ENCODE measurements at regions not wholly inside any gene's neighbourhood (a gene's known extent, or its start where the extent isn't known, plus 50 kb on each side); places are given as distances from the start of the nearest gene placed in this dataset.
"Not testable (repeated sequence)": the region's sequence is repeated elsewhere in the genome, so short reads cannot be mapped to it uniquely, and the experiment has no call there.

- DNase-seq (ENCODE audit: low read depth in 2 of 2), result no peak
Observed at GRCh38 chr6:2611092-2611491, 139.6 kb downstream of the MYLK4 start.

DNA sequence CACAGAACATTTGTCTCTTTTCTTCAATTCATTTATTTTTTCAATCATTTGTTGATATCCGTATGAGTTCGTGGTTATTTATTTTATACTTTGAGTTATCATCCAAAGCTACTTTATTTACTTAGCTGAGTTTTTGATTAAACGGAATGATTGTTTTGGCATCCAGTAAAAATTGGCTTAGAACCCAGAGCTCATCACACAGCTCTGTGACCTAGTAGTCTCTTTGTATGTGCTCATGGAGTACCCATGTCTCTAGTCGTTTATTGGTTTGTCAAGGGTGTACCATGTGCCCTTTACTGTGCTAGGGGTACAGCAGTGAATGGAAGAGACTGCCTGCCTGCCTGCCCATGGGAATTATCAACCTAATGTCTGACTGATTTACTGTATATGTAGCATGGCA, 142.2 kb downstream of the MYLK4 start:
- no peak for DNase-seq (ENCODE audit: low read depth in 2 of 2)

- DNase-seq (ENCODE audit: low read depth in 2 of 2), result no peak
Observed at GRCh38 chr6:2600363-2600762, 150.4 kb downstream of the MYLK4 start.

DNA sequence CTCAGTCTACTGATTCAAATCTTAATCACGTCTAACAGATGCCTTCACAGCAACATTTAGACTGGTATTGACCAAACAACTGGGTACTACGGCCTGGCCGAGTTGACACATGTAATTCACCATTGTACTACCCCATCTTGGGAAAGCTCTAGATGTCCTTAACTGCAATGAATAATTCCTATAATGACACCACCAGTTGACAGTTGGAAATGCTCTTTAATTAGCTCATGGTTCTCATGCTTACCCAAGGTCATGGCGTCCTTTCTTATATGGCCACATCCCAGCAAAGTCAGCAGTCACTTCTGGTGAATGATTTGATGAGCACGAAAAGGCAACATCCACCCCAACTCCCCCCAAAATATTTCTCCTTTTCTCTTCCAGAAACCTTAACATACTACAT, 150.9 kb downstream of the MYLK4 start:
- DNase-seq (ENCODE audit: low read depth in 2 of 2), result no peak

DNA sequence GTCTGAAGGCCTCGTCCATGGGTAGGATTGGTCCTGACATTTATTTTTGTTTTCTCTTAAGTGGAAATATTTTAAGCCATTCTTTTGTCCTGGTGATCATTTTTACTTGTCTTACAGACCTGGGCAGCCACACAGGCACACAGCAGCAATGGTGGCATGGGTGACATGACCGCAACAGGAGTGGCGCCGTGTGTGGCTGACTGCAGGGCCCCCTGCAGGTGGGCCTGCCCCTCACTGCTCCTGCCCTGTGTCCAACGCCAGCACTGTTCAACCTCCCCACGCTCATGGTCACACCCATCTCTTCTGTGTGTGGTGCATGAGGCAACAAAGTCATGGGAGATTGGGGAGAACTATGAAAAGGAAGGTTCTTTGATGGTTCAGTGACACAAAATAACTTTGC, 151.9 kb downstream of the MYLK4 start:
- no peak for DNase-seq (ENCODE audit: low read depth in 2 of 2)

DNA sequence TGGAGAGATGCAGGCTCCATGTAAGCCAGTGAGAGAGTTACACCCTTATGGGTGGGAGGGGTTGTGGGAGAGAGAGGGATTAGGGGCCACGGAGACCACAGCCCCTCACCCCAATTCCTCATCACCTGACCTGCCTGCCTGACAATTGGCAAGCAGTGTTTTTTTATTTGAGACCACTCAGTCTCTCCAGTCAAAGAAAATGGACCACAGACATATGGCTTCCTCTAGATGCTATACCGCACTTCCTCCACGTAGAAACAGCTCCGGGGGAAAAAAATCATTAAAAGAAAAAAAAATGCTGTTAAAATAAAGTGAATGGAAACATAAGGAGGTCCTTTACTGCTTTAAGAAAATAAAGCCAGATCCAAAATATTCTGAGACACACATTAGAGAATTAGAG, 152.7 kb downstream of the MYLK4 start:
- DNase-seq (ENCODE audit: low read depth in 2 of 2), result no peak

DNA sequence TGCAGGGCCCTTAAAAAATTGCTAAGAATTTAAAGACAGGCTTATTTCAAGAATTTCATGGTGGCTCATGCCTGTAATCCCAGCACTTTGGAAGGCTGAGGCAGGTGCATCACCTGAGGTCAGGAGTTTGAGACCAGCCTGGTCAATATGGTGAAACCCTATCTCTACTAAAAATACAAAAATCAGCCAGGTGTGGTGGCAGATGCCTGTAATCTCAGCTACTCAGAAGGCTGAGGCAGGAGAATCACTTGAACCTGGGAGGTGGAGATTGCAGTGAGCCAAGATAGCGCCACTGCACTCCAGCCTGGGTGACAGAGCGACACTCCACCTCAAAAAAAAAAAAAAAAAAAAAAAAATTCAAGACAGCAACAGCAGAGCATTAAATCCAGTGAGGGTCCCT, 153.3 kb downstream of the MYLK4 start:
- not testable (repeated sequence) for DNase-seq (ENCODE audit: low read depth in 2 of 2)

GRCh38 chr6:2596222-2596621, 154.5 kb downstream of the MYLK4 start:
- DNase-seq (ENCODE audit: low read depth in 2 of 2), result no peak

DNA sequence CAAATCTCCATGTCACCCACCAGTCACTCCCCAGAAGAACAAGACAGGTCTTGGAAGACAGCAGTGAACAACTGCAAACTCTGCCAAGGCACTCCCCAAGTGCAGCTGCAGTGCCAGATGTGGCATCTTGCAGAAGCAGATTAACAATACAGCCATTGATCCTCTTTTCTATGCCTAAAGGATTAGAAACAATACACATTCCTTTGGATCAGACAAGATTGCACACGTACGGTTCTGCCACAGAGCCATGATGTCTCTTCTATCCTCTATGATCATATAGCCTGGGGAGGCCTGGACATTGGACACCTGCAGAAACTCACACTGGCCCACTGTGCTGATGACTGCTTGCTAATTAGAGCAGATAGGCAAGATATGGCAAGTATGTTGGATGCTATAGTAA, 155.9 kb downstream of the MYLK4 start:
- no peak for DNase-seq (ENCODE audit: low read depth in 2 of 2)

GRCh38 chr6:2593167-2593566, 157.6 kb downstream of the MYLK4 start:
- DNase-seq (ENCODE audit: low read depth in 2 of 2), result no peak

DNA sequence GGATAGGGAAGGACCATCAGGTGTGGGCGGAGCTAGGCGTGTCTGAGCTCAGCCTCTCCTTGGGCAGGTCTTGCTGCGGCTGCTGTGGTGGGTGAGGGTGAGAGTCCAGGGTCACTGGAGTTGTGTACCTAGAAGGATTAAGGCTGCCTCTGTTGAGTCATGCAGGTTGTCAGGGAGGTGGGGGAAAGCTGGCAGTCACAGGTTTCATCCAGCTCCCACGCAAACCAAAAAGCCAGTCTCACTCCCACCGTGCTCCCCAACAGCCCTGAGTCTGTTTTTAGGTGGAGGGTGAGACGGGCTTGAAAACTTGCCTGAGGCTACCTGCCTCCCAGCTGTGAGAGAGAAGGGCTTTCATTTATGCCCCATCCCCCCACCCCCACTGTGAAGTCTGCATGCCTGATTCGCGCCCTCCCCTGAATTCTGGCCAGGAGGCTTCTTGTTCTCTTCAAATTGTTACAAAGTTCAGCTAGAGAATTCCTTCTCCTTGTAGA, 161.5 kb downstream of the MYLK4 start:
- DNase-seq (ENCODE audit: low read depth in 2 of 2), result no peak

- DNase-seq (ENCODE audit: low read depth in 2 of 2), result no peak
Observed at GRCh38 chr6:2583459-2583858, 167.3 kb downstream of the MYLK4 start.

DNA sequence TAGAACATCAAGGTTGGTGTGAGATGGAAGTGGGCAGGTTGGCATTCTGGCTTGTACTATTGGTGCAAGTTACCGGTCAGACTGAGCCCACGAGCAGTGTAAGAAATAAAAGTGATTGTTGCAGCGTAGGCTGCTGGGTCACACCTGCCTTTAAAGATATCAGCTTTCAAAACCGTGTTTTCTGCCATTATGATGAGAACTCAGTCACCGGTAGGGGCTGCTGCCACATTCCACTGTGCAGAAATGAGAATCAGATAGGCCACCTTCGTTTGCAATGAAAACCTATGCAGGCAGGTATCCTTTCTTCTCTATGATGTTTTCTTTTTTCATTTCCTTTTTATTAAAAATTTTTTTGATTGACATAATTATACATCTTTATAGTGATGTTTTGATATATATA, 168.5 kb downstream of the MYLK4 start:
- no peak for DNase-seq (ENCODE audit: low read depth in 2 of 2)

GRCh38 chr6:2581611-2582010, 169.1 kb downstream of the MYLK4 start:
- DNase-seq (ENCODE audit: low read depth in 2 of 2), result no peak

DNA sequence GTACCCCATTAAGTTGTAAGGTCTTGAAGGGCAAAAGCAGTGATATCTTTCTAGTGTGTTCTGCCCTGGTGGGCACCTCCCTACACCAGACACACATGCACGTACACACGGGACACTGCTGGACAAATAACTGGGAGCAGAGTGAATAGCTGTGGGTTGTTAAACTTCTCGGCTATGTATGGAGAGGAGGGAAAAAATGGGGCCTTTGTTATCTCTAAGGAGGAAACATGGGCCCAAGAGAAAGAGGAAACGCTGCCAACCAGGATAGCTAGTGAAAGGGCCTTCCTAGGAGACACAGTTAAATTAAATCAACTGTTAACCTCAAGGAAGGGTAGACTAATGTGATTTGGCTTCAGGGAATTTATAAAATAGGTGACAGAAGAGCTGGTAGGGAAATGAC, 169.7 kb downstream of the MYLK4 start:
- no peak for DNase-seq (ENCODE audit: low read depth in 2 of 2)

DNA sequence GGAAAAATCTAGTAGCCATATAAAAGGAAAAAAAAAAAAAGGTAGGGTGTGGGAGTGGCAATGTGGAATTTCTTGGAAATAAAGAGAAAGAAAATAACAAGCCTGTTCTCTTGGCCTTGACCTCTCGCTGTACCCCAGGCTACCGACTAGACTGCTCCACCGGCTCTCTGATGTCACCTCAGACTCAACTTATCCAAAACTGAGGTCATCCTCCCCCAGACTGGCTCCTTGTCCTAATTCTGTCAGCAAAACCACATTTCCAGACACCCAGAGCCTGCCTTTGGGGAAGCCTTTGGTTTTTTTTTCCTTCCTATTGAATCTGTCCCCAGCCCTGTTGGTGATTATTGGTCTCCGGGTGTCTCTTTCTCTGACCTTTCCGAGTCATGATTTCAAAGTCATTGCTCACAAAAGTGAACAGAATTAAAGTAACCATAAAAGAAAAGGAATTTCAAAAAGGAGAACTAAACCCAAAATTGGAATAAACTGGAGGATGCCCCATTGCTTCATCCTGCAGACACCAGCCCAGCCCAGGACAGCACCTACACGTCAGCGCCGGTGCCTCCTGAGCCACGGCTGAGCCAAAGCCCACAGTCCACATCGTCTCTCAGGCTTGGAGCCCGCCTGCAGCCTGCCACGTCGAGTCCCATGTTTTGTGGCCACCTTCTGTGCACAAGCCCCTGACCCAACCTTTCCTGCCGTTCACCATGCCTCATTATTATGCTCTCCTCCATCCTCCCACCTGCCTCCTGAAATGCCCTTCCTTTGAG, 170.7 kb downstream of the MYLK4 start:
- no peak for DNase-seq (ENCODE audit: low read depth in 2 of 2)

DNA sequence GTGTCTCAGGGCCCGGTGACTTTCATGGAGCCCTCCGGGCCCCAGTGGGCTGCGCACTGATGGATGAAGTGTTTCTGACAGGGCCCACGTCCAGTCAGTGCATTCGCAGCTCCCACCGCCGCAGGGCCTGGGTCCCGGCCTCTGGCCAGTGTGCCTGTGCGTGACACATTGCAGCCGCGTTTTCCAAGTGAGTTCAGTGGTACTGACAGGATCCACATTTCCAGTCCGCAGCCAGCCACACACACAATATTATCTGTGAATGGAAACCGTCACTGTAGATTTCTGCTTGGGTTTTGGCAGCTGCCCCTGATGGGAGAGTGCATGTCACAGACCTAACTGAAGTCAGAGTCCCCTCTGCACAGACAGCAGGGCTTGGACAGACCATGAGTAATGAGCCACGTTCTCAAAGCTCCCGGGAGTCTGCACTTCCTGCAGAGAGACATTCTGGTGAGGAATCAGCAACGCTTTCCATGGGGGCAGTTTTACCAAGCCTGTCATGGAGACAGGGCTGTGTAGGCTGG, 171.4 kb downstream of the MYLK4 start:
- no peak for DNase-seq (ENCODE audit: low read depth in 2 of 2)

DNA sequence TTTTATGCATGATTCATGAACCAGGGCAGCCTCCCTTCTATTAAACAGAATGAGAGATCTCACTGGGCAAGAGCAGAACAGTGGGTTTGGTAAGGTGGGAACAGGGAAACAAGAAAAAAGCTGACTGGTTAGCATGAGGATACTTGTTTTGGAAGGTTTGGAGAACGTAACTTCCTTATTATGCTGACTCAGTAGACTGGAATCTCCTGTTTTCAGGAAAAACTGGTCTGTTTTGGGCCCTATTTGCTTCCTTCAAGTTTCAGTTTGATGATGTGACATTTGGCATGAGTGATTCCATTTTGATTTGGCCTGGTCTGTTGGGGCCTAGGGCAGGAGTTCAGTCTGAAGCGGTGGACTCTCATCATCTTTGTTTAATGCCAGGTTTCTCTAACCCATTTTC, 172.0 kb downstream of the MYLK4 start:
- no peak for DNase-seq (ENCODE audit: low read depth in 2 of 2)

- DNase-seq (ENCODE audit: low read depth in 2 of 2), result no peak
Observed at GRCh38 chr6:2576499-2576898, 174.2 kb downstream of the MYLK4 start.

DNA sequence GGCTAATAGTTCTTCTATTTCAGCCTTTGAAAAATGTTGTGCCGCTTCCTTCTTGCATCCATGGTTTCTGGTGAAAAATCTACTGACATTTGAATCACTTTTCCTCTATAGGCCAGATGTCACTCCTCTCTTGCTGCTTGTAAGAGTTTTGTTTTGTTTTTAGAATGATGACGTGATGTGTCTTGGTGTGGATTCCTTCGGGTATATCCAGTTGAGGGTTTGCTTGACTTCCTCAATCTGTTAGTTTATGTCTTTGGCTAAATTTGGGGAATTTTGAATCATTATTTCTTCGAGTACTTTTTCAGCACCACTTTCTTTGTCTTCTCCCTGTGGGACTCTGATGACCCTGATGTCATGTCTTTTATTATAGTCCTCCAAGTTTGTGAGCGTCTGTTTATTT, 175.5 kb downstream of the MYLK4 start:
- DNase-seq (ENCODE audit: low read depth in 2 of 2), result no peak

GRCh38 chr6:2569420-2569819, 181.3 kb downstream of the MYLK4 start:
- DNase-seq (ENCODE audit: low read depth in 2 of 2), result not testable (repeated sequence)

- no peak for DNase-seq (ENCODE audit: low read depth in 2 of 2)
Observed at GRCh38 chr6:2566048-2566447, 184.7 kb downstream of the MYLK4 start.

- no peak for DNase-seq (ENCODE audit: low read depth in 2 of 2)
Observed at GRCh38 chr6:2565499-2565898, 185.2 kb downstream of the MYLK4 start.

DNA sequence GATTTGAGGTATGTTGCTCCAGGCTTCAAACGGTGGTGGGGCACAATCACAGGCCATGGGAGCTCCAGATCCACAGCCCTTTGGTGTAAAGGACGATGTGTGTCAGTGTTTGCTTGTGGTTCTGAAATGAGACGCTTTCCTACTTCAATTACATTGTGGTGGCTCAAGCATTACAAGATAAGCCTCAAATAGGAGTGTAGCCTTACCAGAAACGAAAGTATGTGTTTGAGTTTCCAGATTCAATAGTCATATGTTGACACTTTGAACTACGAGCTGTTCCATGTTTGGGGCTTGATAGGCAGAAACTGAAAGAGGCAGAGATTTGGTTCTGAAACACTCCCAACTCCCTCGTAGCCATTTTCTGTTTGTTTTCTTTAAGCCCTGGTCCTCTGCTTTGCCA, 187.1 kb downstream of the MYLK4 start:
- DNase-seq (ENCODE audit: low read depth in 2 of 2), result no peak
